ENCODE measurements at regions not wholly inside any gene's neighbourhood (a gene's known extent, or its start where the extent isn't known, plus 50 kb on each side); places are given as distances from the start of the nearest gene placed in this dataset.

- TF ChIP-seq, protein P1, sequence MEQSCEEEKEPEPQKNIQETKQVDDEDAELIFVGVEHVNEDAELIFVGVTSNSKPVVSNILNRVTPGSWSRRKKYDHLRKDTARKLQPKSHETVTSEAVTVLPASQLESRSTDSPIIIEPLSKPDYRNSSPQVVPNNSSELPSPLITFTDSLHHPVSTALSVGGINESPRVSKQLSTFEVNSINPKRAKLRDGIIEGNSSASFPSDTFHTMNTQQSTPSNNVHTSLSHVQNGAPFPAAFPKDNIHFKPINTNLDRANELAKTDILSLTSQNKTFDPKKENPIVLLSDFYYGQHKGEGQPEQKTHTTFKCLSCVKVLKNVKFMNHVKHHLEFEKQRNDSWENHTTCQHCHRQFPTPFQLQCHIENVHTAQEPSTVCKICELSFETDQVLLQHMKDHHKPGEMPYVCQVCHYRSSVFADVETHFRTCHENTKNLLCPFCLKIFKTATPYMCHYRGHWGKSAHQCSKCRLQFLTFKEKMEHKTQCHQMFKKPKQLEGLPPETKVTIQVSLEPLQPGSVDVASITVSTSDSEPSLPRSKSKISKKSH (CRISPR knock-in tag; IDR thresholded peaks at IDR 0.05): no peak
- TF ChIP-seq DACH1 (IDR thresholded peaks at IDR 0.05; ENCODE audit: partially characterized antibody): no peak
- TF ChIP-seq HMG20B (CRISPR knock-in tag; IDR thresholded peaks at IDR 0.05): no peak
- TF ChIP-seq BACH1 (tag; IDR thresholded peaks at IDR 0.05): no peak
- TF ChIP-seq ARID1B (IDR thresholded peaks at IDR 0.05): peak; percentile 83
- TF ChIP-seq NFIC (IDR thresholded peaks at IDR 0.05): peak; percentile 48
- TF ChIP-seq POU5F1 (IDR thresholded peaks at IDR 0.05; ENCODE audit: borderline replicate concordance, low read depth, low read length, partially characterized antibody): no peak
- TF ChIP-seq, protein P2, sequence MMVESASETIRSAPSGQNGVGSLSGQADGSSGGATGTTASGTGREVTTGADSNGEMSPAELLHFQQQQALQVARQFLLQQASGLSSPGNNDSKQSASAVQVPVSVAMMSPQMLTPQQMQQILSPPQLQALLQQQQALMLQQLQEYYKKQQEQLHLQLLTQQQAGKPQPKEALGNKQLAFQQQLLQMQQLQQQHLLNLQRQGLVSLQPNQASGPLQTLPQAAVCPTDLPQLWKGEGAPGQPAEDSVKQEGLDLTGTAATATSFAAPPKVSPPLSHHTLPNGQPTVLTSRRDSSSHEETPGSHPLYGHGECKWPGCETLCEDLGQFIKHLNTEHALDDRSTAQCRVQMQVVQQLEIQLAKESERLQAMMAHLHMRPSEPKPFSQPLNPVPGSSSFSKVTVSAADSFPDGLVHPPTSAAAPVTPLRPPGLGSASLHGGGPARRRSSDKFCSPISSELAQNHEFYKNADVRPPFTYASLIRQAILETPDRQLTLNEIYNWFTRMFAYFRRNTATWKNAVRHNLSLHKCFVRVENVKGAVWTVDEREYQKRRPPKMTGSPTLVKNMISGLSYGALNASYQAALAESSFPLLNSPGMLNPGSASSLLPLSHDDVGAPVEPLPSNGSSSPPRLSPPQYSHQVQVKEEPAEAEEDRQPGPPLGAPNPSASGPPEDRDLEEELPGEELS (CRISPR knock-in tag; IDR thresholded peaks at IDR 0.05; ENCODE audit: borderline replicate concordance): no peak
- TF ChIP-seq TOE1 (IDR thresholded peaks at IDR 0.05; ENCODE audit: borderline replicate concordance): no peak
- no peak for TF ChIP-seq TOE1 (CRISPR knock-in tag; IDR thresholded peaks at IDR 0.05; ENCODE audit: borderline replicate concordance, low read depth)
- TF ChIP-seq ZNF354B (CRISPR knock-in tag; IDR thresholded peaks at IDR 0.05): no peak
- TF ChIP-seq NFRKB (IDR thresholded peaks at IDR 0.05; ENCODE audit: low read depth): no peak
Measured at GRCh38 chr9:93808115-93809029, 146.8 kb downstream of the BARX1 start (continued).
